ENCODE measurements at regions not wholly inside any gene's neighbourhood (a gene's known extent, or its start where the extent isn't known, plus 50 kb on each side); places are given as distances from the start of the nearest gene placed in this dataset.

- TF ChIP-seq CTCF (conservative IDR thresholded peaks at IDR 0.05; ENCODE audit: control insufficient read depth, insufficient read depth, low read depth, low read length) = no peak
- DNase-seq (ENCODE audit: low read depth) = peak; percentile 14
- no peak overlapping the region for H3K4me3 ChIP-seq (ENCODE audit: control insufficient read depth, low read depth, low read length)
Observed at GRCh38 chr4:188254211-188254610, 115.0 kb downstream of the TRIML1 start.

GRCh38 chr4:188262464-188262863 lies 123.2 kb downstream of the TRIML1 start:
- no peak overlapping the region for H3K4me3 ChIP-seq (ENCODE audit: control insufficient read depth, low read depth, low read length)
- TF ChIP-seq CTCF (conservative IDR thresholded peaks at IDR 0.05; ENCODE audit: control insufficient read depth, insufficient read depth, low read depth, low read length) = no peak
- DNase-seq (ENCODE audit: low read depth) = peak; percentile 22

- DNase-seq (ENCODE audit: low read depth) = no peak
- no peak for TF ChIP-seq CTCF (conservative IDR thresholded peaks at IDR 0.05; ENCODE audit: control insufficient read depth, insufficient read depth, low read depth, low read length)
- H3K4me3 ChIP-seq (ENCODE audit: control insufficient read depth, low read depth, low read length) = no peak overlapping the region
Observed at GRCh38 chr4:188263321-188263720, 124.1 kb downstream of the TRIML1 start.

- H3K4me3 ChIP-seq (ENCODE audit: control insufficient read depth, low read depth, low read length) = no peak overlapping the region
- no peak for DNase-seq (ENCODE audit: low read depth)
- TF ChIP-seq CTCF (conservative IDR thresholded peaks at IDR 0.05; ENCODE audit: control insufficient read depth, insufficient read depth, low read depth, low read length) = no peak
Observed at GRCh38 chr4:188266386-188266785, 127.1 kb downstream of the TRIML1 start.

GRCh38 chr4:188268131-188268908 lies 129.1 kb downstream of the TRIML1 start:
- no peak overlapping the region for H3K4me3 ChIP-seq (ENCODE audit: control insufficient read depth, low read depth, low read length)
- TF ChIP-seq CTCF (conservative IDR thresholded peaks at IDR 0.05; ENCODE audit: control insufficient read depth, insufficient read depth, low read depth, low read length) = no peak
- no peak for DNase-seq (ENCODE audit: low read depth)

- no peak for TF ChIP-seq CTCF (conservative IDR thresholded peaks at IDR 0.05; ENCODE audit: control insufficient read depth, insufficient read depth, low read depth, low read length)
- H3K4me3 ChIP-seq (ENCODE audit: control insufficient read depth, low read depth, low read length) = no peak overlapping the region
Observed at GRCh38 chr4:188270273-188271069, 131.2 kb downstream of the TRIML1 start.

More at GRCh38 chr4:188270273-188271069, 131.2 kb downstream of the TRIML1 start:
- DNase-seq (ENCODE audit: low read depth) = no peak
